ENCODE measurements at regions not wholly inside any gene's neighbourhood (a gene's known extent, or its start where the extent isn't known, plus 50 kb on each side); places are given as distances from the start of the nearest gene placed in this dataset.
A peak's percentile ranks its signal among the peaks of the same experiment; 100 is the strongest.

DNA sequence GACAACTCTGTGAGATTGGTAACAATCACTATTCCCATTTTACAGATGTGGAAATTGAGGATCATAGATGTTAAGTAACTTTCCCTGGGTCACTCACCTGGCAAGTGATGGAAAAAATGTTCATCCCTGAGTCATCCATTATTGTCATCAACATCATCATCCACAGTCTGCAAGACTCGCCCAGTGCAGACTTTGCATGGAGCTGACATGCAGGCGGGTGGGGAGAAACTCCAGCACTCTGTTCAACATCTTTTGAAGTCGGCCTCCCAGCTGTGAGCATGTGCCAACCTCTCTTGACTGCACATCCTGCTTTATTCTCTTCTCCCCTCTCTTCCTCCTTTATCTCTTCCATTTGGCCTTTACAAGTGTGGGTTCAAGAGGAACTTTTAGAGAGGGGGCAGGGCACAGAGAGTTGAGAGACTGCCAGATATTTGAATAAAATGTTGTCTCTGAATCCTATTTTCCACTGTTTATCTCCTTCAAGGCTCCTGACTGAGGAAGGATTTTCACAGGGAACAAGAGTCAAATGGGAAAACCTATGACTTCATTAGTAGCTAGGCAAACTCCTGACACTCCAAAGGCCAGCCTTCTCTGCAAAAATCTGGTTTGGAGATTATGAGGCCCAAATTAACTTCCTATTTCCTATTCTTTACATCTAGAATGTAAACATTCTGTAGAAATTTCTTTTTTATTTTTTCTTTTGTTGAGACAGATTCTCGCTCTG is 283.7 kb upstream of the PODXL start:
- Mint-ChIP-seq H3K4me3 (no peak overlapping the region), H3K27ac (no peak overlapping the region), H3K4me1 (peaks cover 35% of the 10 kb centered on the region), H3K27me3 (ENCODE audit: low read depth) (peaks cover 17% of the 10 kb centered on the region), H3K9me3 (no peaks in the 10 kb centered on the region), H3K36me3 (ENCODE audit: low read depth) (no peaks in the 10 kb centered on the region)
- TF ChIP-seq, protein P1, sequence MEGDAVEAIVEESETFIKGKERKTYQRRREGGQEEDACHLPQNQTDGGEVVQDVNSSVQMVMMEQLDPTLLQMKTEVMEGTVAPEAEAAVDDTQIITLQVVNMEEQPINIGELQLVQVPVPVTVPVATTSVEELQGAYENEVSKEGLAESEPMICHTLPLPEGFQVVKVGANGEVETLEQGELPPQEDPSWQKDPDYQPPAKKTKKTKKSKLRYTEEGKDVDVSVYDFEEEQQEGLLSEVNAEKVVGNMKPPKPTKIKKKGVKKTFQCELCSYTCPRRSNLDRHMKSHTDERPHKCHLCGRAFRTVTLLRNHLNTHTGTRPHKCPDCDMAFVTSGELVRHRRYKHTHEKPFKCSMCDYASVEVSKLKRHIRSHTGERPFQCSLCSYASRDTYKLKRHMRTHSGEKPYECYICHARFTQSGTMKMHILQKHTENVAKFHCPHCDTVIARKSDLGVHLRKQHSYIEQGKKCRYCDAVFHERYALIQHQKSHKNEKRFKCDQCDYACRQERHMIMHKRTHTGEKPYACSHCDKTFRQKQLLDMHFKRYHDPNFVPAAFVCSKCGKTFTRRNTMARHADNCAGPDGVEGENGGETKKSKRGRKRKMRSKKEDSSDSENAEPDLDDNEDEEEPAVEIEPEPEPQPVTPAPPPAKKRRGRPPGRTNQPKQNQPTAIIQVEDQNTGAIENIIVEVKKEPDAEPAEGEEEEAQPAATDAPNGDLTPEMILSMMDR (IDR thresholded peaks at IDR 0.05; ENCODE audit: unreplicated experiment in 3 of 3): no peak

DNA sequence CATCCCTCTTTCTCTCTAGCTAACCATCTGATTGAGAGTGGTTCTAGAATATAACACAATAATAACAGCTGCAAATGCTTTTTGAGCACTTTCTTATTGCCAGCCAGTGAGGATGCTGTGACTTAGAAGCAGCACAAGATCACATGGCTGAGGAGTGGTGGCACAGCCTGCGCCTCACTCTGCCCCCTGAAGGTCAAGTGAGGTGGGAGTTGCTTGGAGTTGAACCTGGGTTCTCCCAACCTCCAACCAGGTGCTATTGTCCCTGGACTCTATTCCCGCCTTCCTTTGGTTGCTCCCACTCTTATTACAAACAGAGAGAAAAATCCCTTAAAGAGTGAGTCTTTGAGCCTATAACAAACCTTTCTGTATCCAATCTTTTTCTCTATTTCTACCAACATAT is 280.3 kb upstream of the PODXL start:
- H3K4me1 Mint-ChIP-seq: peaks cover 36% of the 10 kb centered on the region
- peak overlapping the region in 1 of 3 experiments; percentile 54 for H3K27ac Mint-ChIP-seq
- TF ChIP-seq, protein P1 (IDR thresholded peaks at IDR 0.05; ENCODE audit: unreplicated experiment in 3 of 3): no peak
- H3K27me3 Mint-ChIP-seq (ENCODE audit: low read depth): peaks cover 17% of the 10 kb centered on the region
- no peaks in the 10 kb centered on the region for H3K9me3 Mint-ChIP-seq
- no peak overlapping the region for H3K4me3 Mint-ChIP-seq
- no peaks in the 10 kb centered on the region for H3K36me3 Mint-ChIP-seq (ENCODE audit: low read depth)

- Mint-ChIP-seq H3K4me1 (peaks cover 45% of the 10 kb centered on the region), H3K4me3 (no peak overlapping the region), H3K36me3 (ENCODE audit: low read depth) (no peaks in the 10 kb centered on the region), H3K9me3 (no peaks in the 10 kb centered on the region), H3K27ac (peak overlapping the region; percentile 65 to 83 (median 73)), H3K27me3 (ENCODE audit: low read depth) (peaks cover 17% of the 10 kb centered on the region)
- TF ChIP-seq, protein P1 (IDR thresholded peaks at IDR 0.05; ENCODE audit: unreplicated experiment in 3 of 3): no peak
Measured at GRCh38 chr7:131835141-131835540, 278.7 kb upstream of the PODXL start.

DNA sequence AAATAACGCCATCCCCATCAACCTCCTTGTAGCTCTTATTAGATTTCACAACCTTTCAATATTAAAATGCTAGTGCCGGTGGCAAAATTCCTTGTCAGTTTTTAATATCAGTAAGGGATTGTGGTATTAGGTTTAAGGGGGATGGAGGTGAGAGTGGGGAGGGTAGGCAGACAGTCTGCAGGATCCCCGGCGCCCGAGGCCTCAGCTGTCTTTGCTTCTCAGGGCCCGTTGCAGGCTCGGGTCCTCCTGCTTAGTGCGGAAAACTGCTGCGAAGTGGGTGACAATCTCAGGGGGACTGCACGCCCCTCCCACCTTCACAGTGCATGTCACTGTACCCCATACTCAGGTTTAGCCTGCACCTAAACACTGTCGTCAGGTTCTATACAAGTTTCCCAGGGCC is 274.3 kb upstream of the PODXL start:
- Mint-ChIP-seq H3K4me1 (peaks cover 51% of the 10 kb centered on the region), H3K9me3 (no peaks in the 10 kb centered on the region), H3K27me3 (ENCODE audit: low read depth) (peaks cover 8% of the 10 kb centered on the region), H3K4me3 (no peak overlapping the region), H3K36me3 (ENCODE audit: low read depth) (no peaks in the 10 kb centered on the region), H3K27ac (peak overlapping the region in 1 of 3 experiments; percentile 69)
- TF ChIP-seq, protein P1 (IDR thresholded peaks at IDR 0.05; ENCODE audit: unreplicated experiment in 3 of 3): no peak

- Mint-ChIP-seq H3K9me3 (no peaks in the 10 kb centered on the region), H3K4me3 (no peak overlapping the region), H3K4me1 (peaks cover 47% of the 10 kb centered on the region), H3K27me3 (ENCODE audit: low read depth) (peaks cover 8% of the 10 kb centered on the region), H3K36me3 (ENCODE audit: low read depth) (no peaks in the 10 kb centered on the region), H3K27ac (peak overlapping the region in 1 of 3 experiments; percentile 69)
- TF ChIP-seq, protein P1 (IDR thresholded peaks at IDR 0.05; ENCODE audit: unreplicated experiment in 3 of 3): no peak
Measured at GRCh38 chr7:131829947-131830558, 273.6 kb upstream of the PODXL start.

Data from nephron (organoid).